OCI-LY7 (cell line): ENCODE measurements at regions not wholly inside any gene's neighbourhood (a gene's known extent, or its start where the extent isn't known, plus 50 kb on each side); places are given as distances from the start of the nearest gene placed in this dataset.

Experiments used
- BruUV-seq: library from RNA; stranded (reverse); fragments of 400-500 nt; replicated peaks from 2 replicates; lab custom pipeline; 2021; lab: Mats Ljungman, UMichigan
- CTCF ChIA-PET: fragments of 300-600 bp; sonication (Branson Sonifier 250); formaldehyde crosslinking; loops from one replicate; lab custom pipeline; 2022; ENCODE audit warnings: antibody characterized with exemption; ENCODE audit not compliant: unreplicated experiment; lab: Charles Lee
- POLR2A ChIA-PET: fragments of 300-600 bp; sonication (Branson Sonifier 250); formaldehyde crosslinking; loops from one replicate; lab custom pipeline; 2022; ENCODE audit warnings: antibody characterized with exemption; lab: Charles Lee
- DNase-seq: peaks from one replicate; pipeline ENCODE4 v3.0.0-alpha.2; 2015; ENCODE audit warnings: low spot score
- H2AFZ ChIP-seq: fragments of 200-600 bp; sonication (generic), shearing (Covaris generic); 2 replicates; pipeline ENCODE4 v1.6.1; 2014; ENCODE audit warnings: mild to moderate bottlenecking, antibody characterized with exemption, low read length, moderate library complexity
- H3K27ac ChIP-seq: fragments of 200-600 bp; sonication (generic); 2 replicates; pipeline ENCODE4 v1.5.1; 2014; ENCODE audit warnings: mixed run types, low read depth, mild to moderate bottlenecking, moderate library complexity, low read length, inconsistent platforms; ENCODE audit not compliant: poor library complexity, severe bottlenecking
- H3K36me3 ChIP-seq: fragments of 200-600 bp; sonication (generic); 2 replicates; pipeline ENCODE4 v1.6.1; 2014; ENCODE audit warnings: mild to moderate bottlenecking, antibody characterized with exemption, low read length, moderate library complexity, mixed read lengths; ENCODE audit not compliant: insufficient read depth
- H3K4me1 ChIP-seq: fragments of 200-600 bp; sonication (generic); 2 replicates; pipeline ENCODE4 v1.5.1; 2014; ENCODE audit warnings: mild to moderate bottlenecking, low read length; ENCODE audit not compliant: insufficient read depth, poor library complexity, severe bottlenecking
- H3K4me2 ChIP-seq: fragments of 200-600 bp; sonication (generic); 2 replicates; pipeline ENCODE4 v1.6.1; 2014; ENCODE audit warnings: mild to moderate bottlenecking, low read length
- H3K4me3 ChIP-seq: fragments of 200-600 bp; sonication (generic); 2 replicates; pipeline ENCODE4 v1.5.1; 2014; ENCODE audit warnings: mild to moderate bottlenecking, low read depth, low read length; ENCODE audit not compliant: poor library complexity, severe bottlenecking
- H3K79me2 ChIP-seq: fragments of 200-600 bp; sonication (generic); 2 replicates; pipeline ENCODE4 v1.6.1; 2016; ENCODE audit warnings: low read depth, mild to moderate bottlenecking, low read length, moderate library complexity, mixed read lengths; ENCODE audit not compliant: insufficient read depth
- H3K9me2 ChIP-seq: fragments of 200-600 bp; sonication (generic); 2 replicates; pipeline ENCODE4 v1.6.1; 2016; ENCODE audit warnings: mild to moderate bottlenecking, low read length, mixed read lengths; ENCODE audit not compliant: insufficient read depth
- H3K9me3 ChIP-seq: fragments of 200-600 bp; sonication (generic); 2 replicates; pipeline ENCODE4 v1.6.1; 2014; ENCODE audit warnings: mild to moderate bottlenecking, mixed run types, low read length, mixed read lengths
- H4K20me1 ChIP-seq: fragments of 200-600 bp; sonication (generic); 2 replicates; pipeline ENCODE4 v1.6.1; 2014; ENCODE audit warnings: mild to moderate bottlenecking, antibody characterized with exemption, low read length, moderate library complexity, mixed read lengths; ENCODE audit not compliant: insufficient read depth
- CTCF ChIP-seq: fragments of 200-600 bp; sonication (generic); conservative IDR thresholded peaks from 2 replicates; pipeline ENCODE4 v1.5.1; 2014; ENCODE audit warnings: mild to moderate bottlenecking, antibody characterized with exemption, low read length, moderate library complexity, mixed read lengths
- EZH2phosphoT487 ChIP-seq: fragments of 200-600 bp; sonication (generic); IDR thresholded peaks from 2 replicates; pipeline ENCODE4 v1.6.1; 2018; ENCODE audit warnings: low read depth, borderline replicate concordance, mild to moderate bottlenecking, mixed run types, antibody characterized with exemption, low read length, moderate library complexity, mixed read lengths
- intact Hi-C: fragments of 100-400 bp; cut with micrococcal nuclease; formaldehyde crosslinking; loops from one replicate; pipeline ENCODE4 v1.10.0; 2022; ENCODE audit not compliant: unreplicated experiment

- H3K4me2 ChIP-seq, result no peak overlapping the region
- H3K4me3 ChIP-seq, result no peak overlapping the region
- CTCF ChIA-PET, result no interaction called here
Observed at GRCh38 chr9:108234811-108235210, 621.0 kb downstream of the ACTL7B start.

GRCh38 chr9:108225149-108225800 lies 630.5 kb downstream of the ACTL7B start:
- intact Hi-C loops, result no loop called here
- Histone ChIP-seq H2AFZ (no peak overlapping the region), H3K4me3 (no peak overlapping the region), H3K9me3 (no peaks in the 10 kb centered on the region), H3K9me2 (no peaks in the 10 kb centered on the region), H3K79me2 (no peaks in the 10 kb centered on the region), H4K20me1 (no peaks in the 10 kb centered on the region), H3K4me2 (no peak overlapping the region), H3K36me3 (no peaks in the 10 kb centered on the region), H3K4me1 (no peaks in the 10 kb centered on the region), H3K27ac (no peak overlapping the region)
- no peak for TF ChIP-seq EZH2phosphoT487
- no peak for TF ChIP-seq CTCF
- CTCF ChIA-PET, result no interaction called here
- no TSS peak for BruUV-seq
- POLR2A ChIA-PET, result no interaction called here
- DNase-seq, result no peak

More at GRCh38 chr9:108234811-108235210, 621.0 kb downstream of the ACTL7B start:
- Histone ChIP-seq H3K4me1 (no peaks in the 10 kb centered on the region), H3K79me2 (no peaks in the 10 kb centered on the region), H2AFZ (no peak overlapping the region), H3K9me3 (no peaks in the 10 kb centered on the region), H3K27ac (no peak overlapping the region), H3K36me3 (no peaks in the 10 kb centered on the region), H3K9me2 (no peaks in the 10 kb centered on the region), H4K20me1 (no peaks in the 10 kb centered on the region)
- DNase-seq, result no peak
- no TSS peak for BruUV-seq
- intact Hi-C loops, result no loop called here
- TF ChIP-seq EZH2phosphoT487 (no peak), CTCF (no peak)
- POLR2A ChIA-PET, result no interaction called here

- H3K4me3 ChIP-seq, result no peak overlapping the region
- no TSS peak for BruUV-seq
- TF ChIP-seq EZH2phosphoT487 (no peak), CTCF (no peak)
- H3K27ac ChIP-seq, result no peak overlapping the region
- DNase-seq, result no peak
- H2AFZ ChIP-seq, result no peak overlapping the region
- H3K9me3 ChIP-seq, result no peaks in the 10 kb centered on the region
- H3K9me2 ChIP-seq, result no peaks in the 10 kb centered on the region
- intact Hi-C loops, result no loop called here
- no peaks in the 10 kb centered on the region for H4K20me1 ChIP-seq
- no peaks in the 10 kb centered on the region for H3K79me2 ChIP-seq
- H3K36me3 ChIP-seq, result no peaks in the 10 kb centered on the region
- ChIA-PET POLR2A (no interaction called here), CTCF (no interaction called here)
- no peak overlapping the region for H3K4me2 ChIP-seq
- H3K4me1 ChIP-seq, result no peaks in the 10 kb centered on the region
Observed at GRCh38 chr9:108224716-108225115, 631.1 kb downstream of the ACTL7B start.
